HG03442 (cell line): ENCODE measurements at regions not wholly inside any gene's neighbourhood (a gene's known extent, or its start where the extent isn't known, plus 50 kb on each side); places are given as distances from the start of the nearest gene placed in this dataset.
A peak's percentile ranks its signal among the peaks of the same experiment; 100 is the strongest.
"Not testable (repeated sequence)": the region's sequence is repeated elsewhere in the genome, so short reads cannot be mapped to it uniquely, and the experiment has no call there.

Experiments used
- ATAC-seq: cut with Tn5 transposase; IDR thresholded peaks from one replicate; pipeline ENCODE4 v1.9.1; 2021; ENCODE audit warnings: mild to moderate bottlenecking, moderate library complexity; ENCODE audit not compliant: unreplicated experiment

GRCh38 chrY:7320751-7321150 is 409.2 kb upstream of the AMELY start:
- no peak for ATAC-seq

DNA sequence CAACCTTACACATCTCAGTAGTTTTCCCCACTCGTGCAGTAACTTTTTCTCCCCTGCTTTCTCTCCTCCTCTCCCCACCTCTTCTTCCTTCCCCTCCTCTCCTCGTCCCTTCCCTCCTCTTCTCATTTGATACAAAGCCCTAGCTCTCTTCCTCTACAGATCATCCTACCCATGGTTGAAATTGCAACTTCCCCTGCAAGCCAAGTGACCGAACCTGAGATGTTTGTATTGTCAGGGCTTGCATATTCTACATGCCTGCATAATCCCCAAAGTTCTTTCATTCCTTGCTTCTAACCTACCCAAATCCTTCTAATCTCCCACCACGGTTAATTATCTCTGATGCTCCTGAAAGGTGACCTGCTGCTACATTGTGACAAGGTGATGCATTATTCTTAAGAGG is 408.6 kb upstream of the AMELY start:
- not testable (repeated sequence) for ATAC-seq

- ATAC-seq, result no peak
Observed at GRCh38 chrY:7318122-7318521, 406.6 kb upstream of the AMELY start.

- no peak for ATAC-seq
Observed at GRCh38 chrY:7317571-7317970, 406.0 kb upstream of the AMELY start.

- ATAC-seq, result no peak
Observed at GRCh38 chrY:7310482-7311269, 399.1 kb upstream of the AMELY start.

DNA sequence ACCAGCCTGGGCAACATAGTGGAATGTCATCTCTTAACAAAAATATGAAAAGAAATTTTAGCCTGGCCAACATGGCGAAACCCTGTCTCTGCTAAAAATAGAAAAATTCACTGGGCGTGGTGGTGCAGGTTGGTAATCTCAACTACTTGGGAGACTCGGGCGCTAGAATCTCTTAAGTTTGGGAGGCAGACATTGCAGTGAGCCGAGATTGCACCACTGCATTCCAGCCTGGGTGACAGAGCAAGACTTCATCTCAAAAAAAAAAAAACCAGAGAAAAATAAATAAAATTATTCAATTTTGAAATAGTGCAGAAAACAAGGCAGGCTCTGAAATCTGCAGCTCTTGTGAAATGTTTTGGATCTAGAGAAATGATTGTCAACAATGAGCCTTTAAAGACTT is 397.3 kb upstream of the AMELY start:
- no peak for ATAC-seq

DNA sequence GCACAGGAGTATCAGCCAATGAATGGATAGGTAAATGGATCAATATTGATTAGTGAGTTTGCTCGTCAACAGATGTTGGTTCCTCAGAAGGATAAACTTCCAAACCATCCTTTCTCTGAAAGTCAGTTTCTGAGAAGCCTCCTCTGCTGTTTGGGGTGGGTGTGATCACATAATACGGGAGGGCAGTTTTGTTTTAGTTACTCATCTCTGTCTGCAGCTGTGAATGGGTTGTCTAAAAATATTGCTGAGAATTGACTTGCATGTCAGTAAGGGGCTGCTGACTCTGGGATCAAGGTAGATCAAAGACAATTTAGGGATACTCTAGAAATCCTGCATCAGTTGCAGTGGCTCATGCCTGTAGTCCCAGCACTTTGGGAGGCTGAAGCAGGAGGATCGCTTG is 390.8 kb upstream of the AMELY start:
- no peak for ATAC-seq

DNA sequence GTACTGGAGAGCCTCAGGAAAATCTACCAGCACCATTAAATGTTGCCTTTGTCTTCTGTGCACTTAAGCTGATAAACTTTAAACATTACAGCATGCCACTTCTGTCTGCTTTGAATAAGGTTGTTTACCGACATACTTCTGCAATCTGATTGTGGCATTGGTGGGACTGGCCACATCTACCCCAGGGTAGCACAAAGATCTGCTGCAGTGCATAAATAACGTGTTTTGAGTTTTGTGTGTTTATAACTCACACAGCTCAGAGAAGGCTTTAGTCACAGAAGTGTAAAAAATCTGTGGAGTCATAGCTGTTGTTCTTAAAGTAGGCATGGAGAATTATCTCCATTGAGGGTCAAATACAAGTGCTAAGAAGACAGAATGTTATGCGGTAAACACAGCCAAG is 388.4 kb upstream of the AMELY start:
- ATAC-seq, result no peak

GRCh38 chrY:7292113-7292512 is 380.6 kb upstream of the AMELY start:
- ATAC-seq, result no peak

DNA sequence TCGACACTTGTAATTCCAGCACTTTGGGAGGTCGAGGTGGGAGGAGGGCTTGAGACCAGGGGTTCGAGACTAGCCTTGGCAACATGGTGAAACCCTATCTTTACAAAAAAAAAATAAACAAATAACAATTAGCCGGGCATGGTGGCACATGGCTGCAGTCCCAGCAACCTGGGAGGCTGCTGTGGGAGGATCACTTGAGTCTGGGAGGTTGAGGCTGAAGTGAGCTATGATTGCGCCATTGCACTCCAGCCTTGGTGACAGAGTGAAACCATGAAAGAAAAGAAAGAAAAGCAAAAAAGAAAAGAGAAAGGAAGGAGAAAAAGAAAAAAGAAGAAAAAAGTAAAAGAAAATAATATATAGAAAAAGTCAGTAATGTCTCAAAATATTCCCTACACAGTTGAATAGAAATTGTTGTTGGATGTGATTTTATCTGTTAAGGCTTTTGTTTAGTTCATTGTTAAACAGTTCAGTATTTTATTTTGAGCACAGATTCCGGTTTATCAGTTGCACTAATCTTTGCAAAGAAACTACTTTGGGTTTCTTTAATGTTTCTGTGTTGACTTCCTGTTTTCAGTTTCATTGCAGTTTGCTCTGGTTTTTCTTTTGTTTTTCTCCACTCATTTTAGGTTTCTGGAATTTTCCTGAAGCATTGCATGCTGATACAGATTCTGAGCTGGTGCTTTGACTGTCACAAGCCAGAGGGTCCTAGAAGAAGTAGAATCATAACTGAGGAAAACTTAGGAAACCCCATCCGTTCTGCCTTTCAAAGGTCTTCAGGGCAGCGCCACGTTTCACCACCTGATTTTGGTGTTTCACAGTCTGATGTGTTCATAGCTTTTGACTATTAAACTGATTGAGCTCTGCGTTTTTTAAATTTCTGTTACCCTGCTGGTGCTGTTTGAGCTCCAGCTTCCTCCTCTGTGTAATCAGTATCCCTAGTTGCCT is 378.6 kb upstream of the AMELY start:
- peak; percentile 71 for ATAC-seq

DNA sequence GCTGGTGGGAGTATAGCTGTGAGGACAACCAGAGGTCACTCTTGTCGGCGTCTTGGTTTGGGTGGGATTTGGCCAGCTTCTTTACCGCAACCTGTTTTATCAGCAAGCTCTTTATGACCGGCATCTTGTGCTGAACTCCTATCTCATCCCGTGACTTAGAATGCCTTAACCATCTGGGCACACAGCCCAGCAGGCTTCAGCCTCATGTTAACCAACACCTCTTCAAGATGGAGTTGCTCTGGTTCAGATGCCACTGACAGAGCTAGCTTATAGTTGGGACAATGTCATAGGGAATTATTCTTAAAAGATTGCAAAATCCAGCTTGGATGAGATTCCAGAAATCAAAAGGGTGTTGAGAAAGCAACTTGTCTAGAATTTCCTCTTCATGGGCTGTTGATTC is 377.1 kb upstream of the AMELY start:
- ATAC-seq, result no peak

DNA sequence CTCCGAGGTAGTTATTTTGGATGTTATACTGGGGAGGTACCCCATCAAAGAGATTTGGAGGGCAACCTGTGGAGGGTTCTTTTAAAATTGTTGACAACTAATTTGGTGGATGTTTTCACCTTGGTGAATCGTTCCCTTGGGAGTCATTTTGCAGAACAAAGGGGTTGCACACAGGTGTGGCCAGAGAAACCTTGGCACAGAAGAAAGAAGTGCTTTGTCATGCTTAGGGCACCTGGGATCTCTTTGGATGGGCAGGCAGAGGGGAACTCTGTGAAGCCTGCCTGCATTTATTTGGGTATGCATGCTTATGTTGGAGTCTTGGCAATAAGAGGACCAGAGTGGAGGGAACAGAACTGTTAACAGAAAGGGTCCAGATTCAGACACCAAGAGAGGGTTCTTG is 376.4 kb upstream of the AMELY start:
- not testable (repeated sequence) for ATAC-seq

DNA sequence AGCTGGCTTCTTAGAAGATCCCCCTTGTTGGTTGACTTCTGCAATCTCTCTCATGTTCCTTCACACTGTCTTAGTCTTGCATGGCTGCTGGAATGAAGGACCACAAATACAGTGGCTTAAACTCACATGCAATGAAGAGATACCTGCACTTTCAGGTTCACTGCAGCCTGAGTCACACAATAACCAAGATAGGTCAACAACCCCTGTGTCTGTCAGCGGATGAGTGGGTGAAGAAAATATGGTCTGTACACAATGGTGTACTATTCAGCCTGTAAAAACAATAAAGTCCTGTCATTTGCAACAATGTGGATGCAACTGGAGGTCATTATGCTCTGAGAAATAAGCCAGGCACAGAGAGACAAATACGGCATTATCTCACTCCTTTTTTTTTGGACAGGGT is 373.8 kb upstream of the AMELY start:
- ATAC-seq, result no peak

DNA sequence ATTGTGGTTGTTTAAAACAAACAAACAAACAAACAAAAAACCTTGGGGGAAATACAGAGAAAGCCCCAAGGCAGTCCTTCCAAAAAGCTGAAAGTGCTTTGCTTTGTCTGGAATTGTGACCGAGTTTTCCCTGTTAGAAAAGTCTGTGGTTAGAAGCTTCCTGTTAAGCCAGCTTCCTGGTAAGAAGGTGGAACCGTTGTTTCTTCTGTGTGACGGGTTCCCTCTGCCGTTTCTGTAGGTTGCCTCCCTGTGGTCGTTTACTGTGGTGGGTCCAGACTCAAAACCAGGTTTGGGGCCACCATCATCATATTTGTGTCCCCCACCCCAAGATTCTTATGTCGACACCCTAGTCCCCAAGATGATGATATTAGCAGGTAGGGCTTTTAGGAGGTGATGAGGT is 371.4 kb upstream of the AMELY start:
- ATAC-seq, result no peak

DNA sequence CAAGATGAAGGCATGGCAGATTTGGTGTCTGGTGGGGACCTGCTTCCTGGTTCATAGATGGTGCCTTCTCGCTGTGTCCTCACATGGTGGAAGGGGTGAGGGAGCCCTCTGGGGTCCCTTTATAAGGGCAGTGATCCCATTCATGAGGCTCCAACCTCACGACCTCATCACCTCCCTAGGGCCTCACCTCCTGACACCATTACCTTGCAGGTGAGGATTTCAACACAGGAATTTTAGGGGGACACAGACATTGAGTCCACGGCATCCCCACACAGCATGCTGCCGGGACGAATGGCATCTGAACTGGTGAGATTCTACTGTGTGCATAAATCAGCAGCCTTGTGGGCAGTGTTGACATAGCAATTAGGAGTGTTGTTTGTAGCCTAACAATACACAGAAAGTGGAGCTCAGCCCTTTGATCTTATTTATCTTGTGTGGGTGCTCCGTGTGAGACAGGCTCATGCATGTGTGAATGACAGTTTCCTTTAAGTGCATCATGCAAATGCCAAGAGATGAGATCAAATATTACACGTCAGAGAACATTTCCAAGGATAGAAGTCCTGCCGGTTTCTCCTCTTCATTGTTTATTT is 368.7 kb upstream of the AMELY start:
- ATAC-seq, result peak; percentile 42

DNA sequence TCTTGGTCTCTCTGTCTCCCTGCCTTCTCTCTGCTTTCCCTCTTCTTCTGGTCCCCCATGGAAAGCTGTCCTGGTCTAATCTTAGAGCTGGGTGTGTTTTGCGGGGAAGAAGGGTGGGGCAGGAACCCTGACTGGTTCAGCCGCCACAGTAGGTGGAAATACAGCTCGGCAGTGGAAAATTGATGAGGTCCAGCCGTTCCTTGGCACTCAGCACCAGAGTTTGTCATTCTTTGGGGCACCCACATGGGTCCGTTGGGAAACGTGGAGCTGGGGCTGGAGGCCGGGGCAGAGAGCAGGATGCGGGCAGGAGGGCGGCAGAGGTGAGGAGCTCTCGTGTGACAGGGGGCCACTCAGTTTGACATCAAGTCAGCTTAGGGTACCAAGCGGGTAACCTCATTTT is 364.2 kb upstream of the AMELY start:
- ATAC-seq, result no peak

- no peak for ATAC-seq
Observed at GRCh38 chrY:7275014-7275413, 363.5 kb upstream of the AMELY start.

- ATAC-seq, result peak; percentile 10
Observed at GRCh38 chrY:7274369-7274913, 362.9 kb upstream of the AMELY start.

DNA sequence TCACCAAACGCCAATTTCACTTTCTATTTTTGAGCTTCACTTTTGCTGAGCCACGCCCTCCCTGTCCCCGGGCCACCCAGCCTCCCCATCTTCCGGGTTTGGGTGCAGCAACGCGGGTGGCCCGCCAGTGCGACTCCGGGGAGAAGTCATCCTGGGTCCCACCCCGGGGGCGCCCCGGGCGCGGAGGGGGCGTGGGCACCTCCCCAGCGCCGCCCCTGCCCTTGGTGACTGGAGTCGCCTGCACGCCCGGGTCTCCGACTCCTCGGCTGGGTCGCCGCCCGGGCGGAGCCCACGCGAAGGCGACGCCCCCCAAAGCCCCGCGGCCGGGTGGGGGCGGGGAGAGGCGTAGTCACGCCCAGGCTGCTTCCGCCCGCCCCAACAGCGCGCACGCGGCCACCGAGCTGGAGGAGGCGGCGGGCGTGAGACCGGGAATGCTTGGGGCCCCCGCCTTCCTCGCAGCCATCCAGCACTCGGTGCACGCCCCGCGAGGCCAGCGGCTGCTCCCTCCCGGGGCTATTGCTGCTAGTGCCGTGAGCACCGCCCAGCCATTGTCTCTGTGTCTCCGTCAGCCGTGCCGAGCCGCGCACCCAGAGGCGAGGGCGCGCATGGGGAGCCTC is 362.1 kb upstream of the AMELY start:
- ATAC-seq, result peak; percentile 71

DNA sequence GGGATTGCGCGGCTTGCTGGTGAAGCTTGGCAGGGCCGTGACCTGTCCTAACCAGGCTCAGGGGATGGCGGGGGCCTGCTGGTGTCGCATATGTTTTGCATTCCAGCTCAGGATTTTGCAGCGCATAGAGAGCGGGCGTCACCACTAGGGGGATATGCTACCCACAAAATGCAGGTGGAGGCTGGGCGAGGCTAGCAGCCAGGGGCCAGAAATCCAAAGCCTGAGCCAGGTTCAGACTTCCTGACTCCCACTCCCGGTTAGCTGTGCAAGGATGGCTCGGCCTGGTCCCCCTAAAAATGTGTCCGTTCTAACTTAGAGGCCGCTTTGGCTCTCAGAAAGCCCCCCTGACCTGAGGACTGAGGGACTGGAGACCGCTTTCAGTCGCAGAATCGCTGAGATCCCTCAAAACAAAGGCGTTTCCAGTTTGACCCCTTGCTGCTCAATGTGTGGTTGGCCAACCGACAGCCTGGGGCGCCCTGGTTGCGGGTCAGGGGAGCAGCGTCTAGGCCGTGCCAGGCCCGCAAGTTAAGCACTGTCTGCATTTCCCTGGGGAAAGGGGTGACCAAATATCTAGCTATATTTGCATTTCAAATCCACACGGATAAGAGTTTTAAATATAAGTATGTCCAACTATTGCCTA is 361.1 kb upstream of the AMELY start:
- peak; percentile 30 for ATAC-seq
